A549 (cell line): ENCODE measurements at regions not wholly inside any gene's neighbourhood (a gene's known extent, or its start where the extent isn't known, plus 50 kb on each side); places are given as distances from the start of the nearest gene placed in this dataset.

ENCODE experiments used
- ATAC-seq, 2 experiments: fragments of 200-7000 bp in 1 of 2; fragments of >200 bp in 1 of 2; cut with Nextera tagmentation in 1 of 2; cut with Tn5 transposase in 1 of 2; 3 replicates each; pipeline versions ENCODE4 v1.8.0 to v1.9.1; 2018 to 2020; ENCODE audit warnings: mild to moderate bottlenecking in 1 of 2, moderate library complexity in 1 of 2
- CTCF ChIA-PET: fragments of 300-600 bp; sonication (Branson Sonifier 250); formaldehyde crosslinking; extraction: SDS; loops from one replicate; lab custom pipeline; 2021; ENCODE audit warnings: antibody characterized with exemption, inconsistent platforms; lab: Yijun Ruan, JAX
- POLR2A ChIA-PET: fragments of 350-600 bp; formaldehyde crosslinking; extraction: SDS; loops from one replicate; lab custom pipeline; 2021; ENCODE audit warnings: antibody characterized with exemption, inconsistent platforms; lab: Yijun Ruan, JAX
- DNase-seq, 2 experiments: peaks; one replicate each; pipeline versions ENCODE4 v3.0.0 to v3.0.0-alpha.2; 2011 to 2016; ENCODE audit warnings: low read depth in 1 of 2, low spot score in 1 of 2
- FAIRE-seq: peaks from 2 replicates; lab custom pipeline; 2011; peaks lifted over from hg19 to GRCh38; lab: Jason Lieb, UNC
- H3K27ac ChIP-seq, 2 experiments: fragments of >200 bp; sonication (Bioruptor Twin); formaldehyde crosslinking; 3 replicates each; pipeline ENCODE4 v1.5.1; 2016 to 2017
- H3K4me1 ChIP-seq: fragments of >200 bp; sonication (Bioruptor Twin); formaldehyde crosslinking; 3 replicates; pipeline ENCODE4 v1.6.1; 2016
- H3K4me2 ChIP-seq: fragments of >200 bp; sonication (Bioruptor Twin); formaldehyde crosslinking; 3 replicates; pipeline ENCODE4 v1.6.1; 2016
- H3K4me3 ChIP-seq: fragments of >200 bp; sonication (Bioruptor Twin); formaldehyde crosslinking; 3 replicates; pipeline ENCODE4 v1.5.1; 2016
- H3K9me3 ChIP-seq: fragments of >200 bp; sonication (Bioruptor Twin); formaldehyde crosslinking; 3 replicates; pipeline ENCODE4 v1.6.1; 2016
- BHLHE40 ChIP-seq: IDR thresholded peaks from 2 replicates; pipeline ENCODE4 v1.6.1; 2012; ENCODE audit warnings: low read depth, low read length, inconsistent platforms
- FOSB ChIP-seq: fragments of 250-450 bp; sonication (Bioruptor Pico); IDR thresholded peaks from 2 replicates; pipeline ENCODE4 v1.5.0; 2020; ENCODE audit warnings: mild to moderate bottlenecking, moderate library complexity
- FOSL2 ChIP-seq, 2 experiments: fragments of 450-650 bp in 1 of 2; fragments of >200 bp in 1 of 2; sonication (Bioruptor Twin) in 1 of 2; formaldehyde crosslinking; IDR thresholded peaks; 2 replicates each; pipeline versions ENCODE4 v1.5.0 to v1.6.1; 2016 to 2020; ENCODE audit warnings: mild to moderate bottlenecking in 1 of 2, moderate library complexity in 1 of 2
- HEYL ChIP-seq: fragments of 250-450 bp; sonication (Bioruptor Pico); IDR thresholded peaks from 2 replicates; pipeline ENCODE4 v1.8.0; 2021; ENCODE audit warnings: mild to moderate bottlenecking, moderate library complexity
- HOXA7 ChIP-seq: fragments of 250-450 bp; sonication (Bioruptor Pico); IDR thresholded peaks from 2 replicates; pipeline ENCODE4 v1.5.0; 2020; ENCODE audit warnings: mild to moderate bottlenecking, moderate library complexity
- HOXB13 ChIP-seq: fragments of 250-450 bp; sonication (Bioruptor Pico); IDR thresholded peaks from 2 replicates; pipeline ENCODE4 v1.5.0; 2020; ENCODE audit warnings: low read depth, mild to moderate bottlenecking, moderate library complexity
- JUN ChIP-seq, 2 experiments: fragments of >200 bp; sonication (Bioruptor Twin); formaldehyde crosslinking; IDR thresholded peaks; 2 replicates in 1 of 2; 3 replicates in 1 of 2; pipeline ENCODE4 v1.6.1; 2016 to 2017
- JUNB ChIP-seq: fragments of >200 bp; sonication (Bioruptor Twin); formaldehyde crosslinking; IDR thresholded peaks from 2 replicates; pipeline ENCODE4 v1.6.1; 2016
- KDM5A ChIP-seq: fragments of 200-600 bp; sonication (generic); IDR thresholded peaks from 2 replicates; pipeline ENCODE4 v1.6.1; 2016; ENCODE audit warnings: antibody characterized with exemption, mild to moderate bottlenecking
- MAFK ChIP-seq: fragments of 450-650 bp; IDR thresholded peaks from 2 replicates; pipeline ENCODE4 v1.6.1; 2014; ENCODE audit not compliant: partially characterized antibody
- MYC ChIP-seq: IDR thresholded peaks from 2 replicates; pipeline ENCODE4 v1.6.1; 2012; ENCODE audit warnings: mild to moderate bottlenecking, inconsistent platforms, low read length, improper control_type of control experiment, borderline replicate concordance
- NFE2L2 ChIP-seq: fragments of 150-350 bp; conservative IDR thresholded peaks from 2 replicates; pipeline ENCODE4 v1.6.1; 2014; ENCODE audit warnings: low read length
- NPAS2 ChIP-seq: fragments of 250-450 bp; sonication (Bioruptor Pico); IDR thresholded peaks from 2 replicates; pipeline ENCODE4 v1.8.0; 2022; ENCODE audit warnings: mild to moderate bottlenecking, moderate library complexity, borderline replicate concordance
- POLR2A ChIP-seq: IDR thresholded peaks from 2 replicates; pipeline ENCODE4 v1.6.1; 2012; ENCODE audit warnings: mild to moderate bottlenecking, low read length
- RAD21 ChIP-seq, 2 experiments: fragments of >200 bp in 1 of 2; sonication (Bioruptor Twin) in 1 of 2; formaldehyde crosslinking in 1 of 2; IDR thresholded peaks in 1 of 2; conservative IDR thresholded peaks in 1 of 2; 2 replicates in 1 of 2; 3 replicates in 1 of 2; pipeline ENCODE4 v1.6.1; 2012 to 2018; ENCODE audit warnings: inconsistent platforms in 1 of 2
- RCOR1 ChIP-seq: fragments of 150-350 bp; IDR thresholded peaks from 2 replicates; pipeline ENCODE4 v1.6.1; 2014; ENCODE audit warnings: antibody characterized with exemption, low read length, low read depth
- RFX5 ChIP-seq: fragments of 450-650 bp; IDR thresholded peaks from 2 replicates; pipeline ENCODE4 v1.7.1; 2014; ENCODE audit warnings: antibody characterized with exemption, mild to moderate bottlenecking, moderate library complexity
- TFCP2L1 ChIP-seq: fragments of 250-450 bp; sonication (Bioruptor Pico); IDR thresholded peaks from 2 replicates; pipeline ENCODE4 v1.5.0; 2021; ENCODE audit warnings: mild to moderate bottlenecking
- TP53 ChIP-seq: fragments of 250-450 bp; sonication (Bioruptor Pico); IDR thresholded peaks from 2 replicates; pipeline ENCODE4 v1.5.0; 2021; ENCODE audit warnings: mild to moderate bottlenecking, moderate library complexity
- ZSCAN20 ChIP-seq: fragments of 250-450 bp; sonication (Bioruptor Pico); IDR thresholded peaks from 2 replicates; pipeline ENCODE4 v1.8.0; 2022; ENCODE audit warnings: mild to moderate bottlenecking, moderate library complexity
- WGBS: methylation state at CpG from one replicate; pipeline ENCODE4 v1.1.6; 2017; ENCODE audit errors: missing lambda C conversion rate; 5-methylcytosine and 5-hydroxymethylcytosine counted together
- TF ChIP-seq, protein P1 (sequence below): fragments of 150-350 bp; IDR thresholded peaks from 2 replicates; pipeline ENCODE4 v1.6.1; 2014; ENCODE audit warnings: low read depth, mild to moderate bottlenecking, low read length
- TF ChIP-seq, protein P2 (sequence below): IDR thresholded peaks from 2 replicates; pipeline ENCODE4 v1.6.1; 2012
- TF ChIP-seq, protein P3 (sequence below): IDR thresholded peaks from 2 replicates; pipeline ENCODE4 v1.6.1; 2012; ENCODE audit warnings: low read depth, borderline replicate concordance
- TF ChIP-seq, protein P4 (sequence below): fragments of 200-600 bp; sonication (generic); IDR thresholded peaks from 2 replicates; pipeline ENCODE4 v1.6.1; 2016; ENCODE audit warnings: antibody characterized with exemption, mild to moderate bottlenecking, moderate library complexity
- TF ChIP-seq, protein P5 (sequence below): IDR thresholded peaks from 2 replicates; pipeline ENCODE4 v1.6.1; 2012
- TF ChIP-seq, protein P6 (sequence below): fragments of 250-450 bp; sonication (Bioruptor Pico); IDR thresholded peaks from 2 replicates; pipeline ENCODE4 v1.5.0; 2020; ENCODE audit warnings: low read depth, mild to moderate bottlenecking, moderate library complexity

DNA sequence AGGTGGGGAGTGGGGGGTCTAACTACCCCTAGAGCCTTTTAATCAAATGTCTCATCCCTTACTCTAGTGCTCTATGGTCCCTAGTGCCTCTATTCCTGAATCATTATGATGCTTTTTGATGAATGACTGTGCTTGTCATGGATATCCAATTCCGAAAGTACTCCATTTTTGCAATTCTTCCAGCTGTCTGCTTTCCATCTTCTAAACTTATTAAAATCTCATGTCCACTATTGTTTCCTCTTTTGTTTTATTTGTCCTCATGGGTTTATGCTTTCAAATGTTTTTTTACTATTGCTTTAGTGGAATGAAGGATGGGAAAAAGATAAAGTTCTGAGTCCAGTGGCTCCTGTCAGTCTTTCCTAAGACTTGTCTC, 77.2 kb upstream of the KCNMB2 start (continued):
- TF ChIP-seq FOSL2 (IDR thresholded peaks at IDR 0.05): no peak
- TF ChIP-seq FOSL2 (CRISPR knock-in tag; IDR thresholded peaks at IDR 0.05): no peak
- TF ChIP-seq POLR2A: no peak
- TF ChIP-seq, protein P1, sequence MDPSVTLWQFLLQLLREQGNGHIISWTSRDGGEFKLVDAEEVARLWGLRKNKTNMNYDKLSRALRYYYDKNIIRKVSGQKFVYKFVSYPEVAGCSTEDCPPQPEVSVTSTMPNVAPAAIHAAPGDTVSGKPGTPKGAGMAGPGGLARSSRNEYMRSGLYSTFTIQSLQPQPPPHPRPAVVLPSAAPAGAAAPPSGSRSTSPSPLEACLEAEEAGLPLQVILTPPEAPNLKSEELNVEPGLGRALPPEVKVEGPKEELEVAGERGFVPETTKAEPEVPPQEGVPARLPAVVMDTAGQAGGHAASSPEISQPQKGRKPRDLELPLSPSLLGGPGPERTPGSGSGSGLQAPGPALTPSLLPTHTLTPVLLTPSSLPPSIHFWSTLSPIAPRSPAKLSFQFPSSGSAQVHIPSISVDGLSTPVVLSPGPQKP: no peak
- TF ChIP-seq, all 56 proteins: peak for 0

DNA sequence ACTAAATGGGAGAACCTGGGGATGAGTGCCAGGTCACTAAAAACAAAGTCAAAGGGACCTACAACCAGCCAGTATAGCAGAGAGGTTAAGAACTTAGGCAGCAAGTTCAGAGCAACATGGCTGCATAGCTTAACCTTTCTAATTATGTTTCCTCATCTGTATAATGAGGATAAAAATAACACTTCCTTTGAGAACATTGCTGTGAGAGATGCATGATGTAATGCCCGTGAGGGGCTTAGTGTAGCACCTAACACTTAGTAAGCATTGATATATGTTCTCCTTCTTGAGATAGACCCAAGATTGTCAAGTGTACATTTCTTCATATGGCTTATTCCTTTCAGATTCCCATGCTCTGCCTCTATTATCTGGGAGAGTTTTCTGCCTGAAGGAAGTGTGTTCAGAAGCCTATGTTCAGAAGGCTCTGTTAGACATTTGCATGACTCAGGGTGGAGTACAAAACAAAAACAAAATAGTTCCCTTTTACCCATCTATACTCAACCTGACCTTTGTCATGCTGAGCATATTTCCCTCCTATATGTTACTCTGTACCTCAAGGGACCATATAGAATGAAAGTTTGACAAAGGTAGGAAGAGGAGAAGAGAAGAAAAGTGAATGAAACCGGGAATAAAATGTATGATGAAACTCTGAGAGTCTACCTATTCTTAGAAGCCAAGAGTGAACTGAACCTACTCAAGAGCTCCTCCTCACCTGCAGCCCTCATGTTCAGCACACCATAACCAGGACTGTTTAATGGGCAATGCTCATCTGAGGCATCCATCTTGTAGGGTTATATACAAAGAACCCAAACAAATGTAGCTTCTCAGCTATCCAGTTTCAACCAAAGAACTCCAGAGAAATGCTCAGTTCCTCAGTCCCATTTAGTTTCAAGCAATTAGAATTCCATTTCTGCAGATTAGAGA, 70.7 kb upstream of the KCNMB2 start:
- no peaks in the 10 kb centered on the region for H3K4me1 ChIP-seq
- H3K9me3 ChIP-seq: no peaks in the 10 kb centered on the region
- H3K27ac ChIP-seq: no peak overlapping the region
- WGBS: 0% methylated on average over 2 of the region's 2 CpGs
- DNase-seq: no peak
- no peak overlapping the region for H3K4me3 ChIP-seq
- no peak for ATAC-seq
- TF ChIP-seq TP53 (CRISPR knock-in tag) (no peak), RAD21 (conservative IDR thresholded peaks at IDR 0.05 in 1 of 2, IDR thresholded peaks at IDR 0.05 in 1 of 2) (no peak), MYC (no peak), NPAS2 (CRISPR knock-in tag) (no peak), HOXA7 (CRISPR knock-in tag) (no peak), POLR2A (no peak), TFCP2L1 (CRISPR knock-in tag) (no peak), HEYL (CRISPR knock-in tag) (no peak), MAFK (no peak), KDM5A (no peak)
- TF ChIP-seq, protein P2, sequence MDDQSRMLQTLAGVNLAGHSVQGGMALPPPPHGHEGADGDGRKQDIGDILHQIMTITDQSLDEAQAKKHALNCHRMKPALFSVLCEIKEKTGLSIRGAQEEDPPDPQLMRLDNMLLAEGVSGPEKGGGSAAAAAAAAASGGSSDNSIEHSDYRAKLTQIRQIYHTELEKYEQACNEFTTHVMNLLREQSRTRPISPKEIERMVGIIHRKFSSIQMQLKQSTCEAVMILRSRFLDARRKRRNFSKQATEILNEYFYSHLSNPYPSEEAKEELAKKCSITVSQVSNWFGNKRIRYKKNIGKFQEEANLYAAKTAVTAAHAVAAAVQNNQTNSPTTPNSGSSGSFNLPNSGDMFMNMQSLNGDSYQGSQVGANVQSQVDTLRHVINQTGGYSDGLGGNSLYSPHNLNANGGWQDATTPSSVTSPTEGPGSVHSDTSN: no peak
- TF ChIP-seq, protein P3, sequence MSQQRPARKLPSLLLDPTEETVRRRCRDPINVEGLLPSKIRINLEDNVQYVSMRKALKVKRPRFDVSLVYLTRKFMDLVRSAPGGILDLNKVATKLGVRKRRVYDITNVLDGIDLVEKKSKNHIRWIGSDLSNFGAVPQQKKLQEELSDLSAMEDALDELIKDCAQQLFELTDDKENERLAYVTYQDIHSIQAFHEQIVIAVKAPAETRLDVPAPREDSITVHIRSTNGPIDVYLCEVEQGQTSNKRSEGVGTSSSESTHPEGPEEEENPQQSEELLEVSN: no peak
- TF ChIP-seq, protein P4, sequence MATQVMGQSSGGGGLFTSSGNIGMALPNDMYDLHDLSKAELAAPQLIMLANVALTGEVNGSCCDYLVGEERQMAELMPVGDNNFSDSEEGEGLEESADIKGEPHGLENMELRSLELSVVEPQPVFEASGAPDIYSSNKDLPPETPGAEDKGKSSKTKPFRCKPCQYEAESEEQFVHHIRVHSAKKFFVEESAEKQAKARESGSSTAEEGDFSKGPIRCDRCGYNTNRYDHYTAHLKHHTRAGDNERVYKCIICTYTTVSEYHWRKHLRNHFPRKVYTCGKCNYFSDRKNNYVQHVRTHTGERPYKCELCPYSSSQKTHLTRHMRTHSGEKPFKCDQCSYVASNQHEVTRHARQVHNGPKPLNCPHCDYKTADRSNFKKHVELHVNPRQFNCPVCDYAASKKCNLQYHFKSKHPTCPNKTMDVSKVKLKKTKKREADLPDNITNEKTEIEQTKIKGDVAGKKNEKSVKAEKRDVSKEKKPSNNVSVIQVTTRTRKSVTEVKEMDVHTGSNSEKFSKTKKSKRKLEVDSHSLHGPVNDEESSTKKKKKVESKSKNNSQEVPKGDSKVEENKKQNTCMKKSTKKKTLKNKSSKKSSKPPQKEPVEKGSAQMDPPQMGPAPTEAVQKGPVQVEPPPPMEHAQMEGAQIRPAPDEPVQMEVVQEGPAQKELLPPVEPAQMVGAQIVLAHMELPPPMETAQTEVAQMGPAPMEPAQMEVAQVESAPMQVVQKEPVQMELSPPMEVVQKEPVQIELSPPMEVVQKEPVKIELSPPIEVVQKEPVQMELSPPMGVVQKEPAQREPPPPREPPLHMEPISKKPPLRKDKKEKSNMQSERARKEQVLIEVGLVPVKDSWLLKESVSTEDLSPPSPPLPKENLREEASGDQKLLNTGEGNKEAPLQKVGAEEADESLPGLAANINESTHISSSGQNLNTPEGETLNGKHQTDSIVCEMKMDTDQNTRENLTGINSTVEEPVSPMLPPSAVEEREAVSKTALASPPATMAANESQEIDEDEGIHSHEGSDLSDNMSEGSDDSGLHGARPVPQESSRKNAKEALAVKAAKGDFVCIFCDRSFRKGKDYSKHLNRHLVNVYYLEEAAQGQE: no peak
- TF ChIP-seq, all 56 proteins: peak for 0
- ChIA-PET POLR2A (no interaction called here), CTCF (no interaction called here)
- no peak overlapping the region for H3K4me2 ChIP-seq
- no peak for FAIRE-seq

DNA sequence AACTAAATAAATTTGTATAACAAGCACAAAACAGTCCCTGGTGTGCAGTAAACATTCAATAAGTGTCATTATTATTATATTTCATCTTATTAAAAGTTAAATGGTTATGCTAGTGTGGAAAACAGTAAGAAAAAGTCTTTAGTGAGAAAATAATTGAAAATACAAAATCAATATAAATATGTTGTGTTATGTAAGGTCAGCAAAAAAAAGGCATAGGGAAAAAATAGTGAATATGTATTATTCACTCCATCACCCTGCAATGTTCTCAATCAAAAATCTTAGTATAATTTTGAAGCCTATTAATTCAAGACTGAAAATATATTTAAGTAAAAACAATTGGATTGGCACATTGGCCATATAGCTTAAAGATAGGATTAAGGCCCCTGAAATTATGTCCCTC, 63.3 kb upstream of the KCNMB2 start:
- H3K27ac ChIP-seq: no peak overlapping the region
- H3K4me1 ChIP-seq: no peaks in the 10 kb centered on the region
- ChIA-PET POLR2A (no interaction called here), CTCF (no interaction called here)
- no peak overlapping the region for H3K4me2 ChIP-seq
- H3K9me3 ChIP-seq: no peaks in the 10 kb centered on the region
- FAIRE-seq (no peak), ATAC-seq (no peak), DNase-seq (no peak)
- H3K4me3 ChIP-seq: no peak overlapping the region
- TF ChIP-seq FOSB (CRISPR knock-in tag): no peak
- TF ChIP-seq BHLHE40: no peak
- TF ChIP-seq NFE2L2: no peak
- TF ChIP-seq HOXA7 (CRISPR knock-in tag): no peak
- no peak for TF ChIP-seq JUNB
- TF ChIP-seq, protein P3: no peak
- TF ChIP-seq RAD21 (conservative IDR thresholded peaks at IDR 0.05 in 1 of 2, IDR thresholded peaks at IDR 0.05 in 1 of 2): no peak
- TF ChIP-seq, protein P5, sequence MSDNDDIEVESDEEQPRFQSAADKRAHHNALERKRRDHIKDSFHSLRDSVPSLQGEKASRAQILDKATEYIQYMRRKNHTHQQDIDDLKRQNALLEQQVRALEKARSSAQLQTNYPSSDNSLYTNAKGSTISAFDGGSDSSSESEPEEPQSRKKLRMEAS: no peak
- no peak for TF ChIP-seq HOXB13 (CRISPR knock-in tag)
- TF ChIP-seq, protein P6, sequence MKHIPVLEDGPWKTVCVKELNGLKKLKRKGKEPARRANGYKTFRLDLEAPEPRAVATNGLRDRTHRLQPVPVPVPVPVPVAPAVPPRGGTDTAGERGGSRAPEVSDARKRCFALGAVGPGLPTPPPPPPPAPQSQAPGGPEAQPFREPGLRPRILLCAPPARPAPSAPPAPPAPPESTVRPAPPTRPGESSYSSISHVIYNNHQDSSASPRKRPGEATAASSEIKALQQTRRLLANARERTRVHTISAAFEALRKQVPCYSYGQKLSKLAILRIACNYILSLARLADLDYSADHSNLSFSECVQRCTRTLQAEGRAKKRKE (CRISPR knock-in tag): no peak
- TF ChIP-seq RCOR1: no peak
- no peak for TF ChIP-seq FOSL2 (IDR thresholded peaks at IDR 0.05)
- TF ChIP-seq FOSL2 (CRISPR knock-in tag; IDR thresholded peaks at IDR 0.05): no peak
- TF ChIP-seq JUN (IDR thresholded peaks at IDR 0.05): no peak
- no peak for TF ChIP-seq RFX5
- no peak for TF ChIP-seq ZSCAN20 (CRISPR knock-in tag)
